WTC11 (cell line): ENCODE measurements at regions not wholly inside any gene's neighbourhood (a gene's known extent, or its start where the extent isn't known, plus 50 kb on each side); places are given as distances from the start of the nearest gene placed in this dataset.

Source experiments
- ELF4 ChIP-seq: sonication (generic); formaldehyde crosslinking; IDR thresholded peaks from 2 replicates; pipeline ENCODE4 v1.8.1; 2022; ENCODE audit warnings: low read depth, mild to moderate bottlenecking, moderate library complexity, missing genetic modification reagents
- NFYB ChIP-seq: sonication (generic); formaldehyde crosslinking; conservative IDR thresholded peaks from 2 replicates; pipeline ENCODE4 v1.8.0; 2022; ENCODE audit warnings: low read depth, missing genetic modification reagents
- ZNF232 ChIP-seq: sonication (generic); formaldehyde crosslinking; IDR thresholded peaks from 2 replicates; pipeline ENCODE4 v1.8.0; 2022; ENCODE audit warnings: mild to moderate bottlenecking, missing genetic modification reagents
- TF ChIP-seq, protein P1 (sequence below): fragments of 200-600 bp; IDR thresholded peaks from 2 replicates; pipeline ENCODE4 v1.8.0; 2022; ENCODE audit warnings: antibody characterized with exemption

DNA sequence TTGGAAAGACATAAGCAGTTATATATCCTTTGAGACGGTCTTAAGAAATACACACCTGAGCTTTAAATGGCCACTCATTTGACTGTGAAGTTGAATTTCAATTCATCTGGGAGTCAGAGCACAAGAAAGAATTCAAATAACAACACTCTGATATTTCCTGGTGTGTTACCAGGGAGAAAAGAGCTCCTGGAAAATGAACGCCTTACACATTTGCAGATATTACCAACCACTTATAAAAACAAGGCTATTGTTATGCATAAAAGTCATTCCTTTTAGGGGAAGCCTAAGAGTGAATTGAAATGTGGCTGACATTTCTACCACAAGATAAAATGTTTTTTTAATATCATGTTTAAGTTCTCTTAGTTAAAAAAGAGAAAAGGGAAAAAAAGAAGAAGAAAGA lies 229.2 kb upstream of the PLEKHG7 start:
- TF ChIP-seq, protein P1, sequence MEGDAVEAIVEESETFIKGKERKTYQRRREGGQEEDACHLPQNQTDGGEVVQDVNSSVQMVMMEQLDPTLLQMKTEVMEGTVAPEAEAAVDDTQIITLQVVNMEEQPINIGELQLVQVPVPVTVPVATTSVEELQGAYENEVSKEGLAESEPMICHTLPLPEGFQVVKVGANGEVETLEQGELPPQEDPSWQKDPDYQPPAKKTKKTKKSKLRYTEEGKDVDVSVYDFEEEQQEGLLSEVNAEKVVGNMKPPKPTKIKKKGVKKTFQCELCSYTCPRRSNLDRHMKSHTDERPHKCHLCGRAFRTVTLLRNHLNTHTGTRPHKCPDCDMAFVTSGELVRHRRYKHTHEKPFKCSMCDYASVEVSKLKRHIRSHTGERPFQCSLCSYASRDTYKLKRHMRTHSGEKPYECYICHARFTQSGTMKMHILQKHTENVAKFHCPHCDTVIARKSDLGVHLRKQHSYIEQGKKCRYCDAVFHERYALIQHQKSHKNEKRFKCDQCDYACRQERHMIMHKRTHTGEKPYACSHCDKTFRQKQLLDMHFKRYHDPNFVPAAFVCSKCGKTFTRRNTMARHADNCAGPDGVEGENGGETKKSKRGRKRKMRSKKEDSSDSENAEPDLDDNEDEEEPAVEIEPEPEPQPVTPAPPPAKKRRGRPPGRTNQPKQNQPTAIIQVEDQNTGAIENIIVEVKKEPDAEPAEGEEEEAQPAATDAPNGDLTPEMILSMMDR, result no peak
- TF ChIP-seq ELF4 (CRISPR knock-in tag) (no peak), NFYB (no peak), ZNF232 (no peak)
